CD4-positive, alpha-beta T cell treated with Interleukin-10 for 1 hour (primary cell): ENCODE measurements at regions not wholly inside any gene's neighbourhood (a gene's known extent, or its start where the extent isn't known, plus 50 kb on each side); places are given as distances from the start of the nearest gene placed in this dataset.

ENCODE experiments used
- DNase-seq: peaks from one replicate; pipeline ENCODE4 v3.0.0-alpha.2; 2020

DNA sequence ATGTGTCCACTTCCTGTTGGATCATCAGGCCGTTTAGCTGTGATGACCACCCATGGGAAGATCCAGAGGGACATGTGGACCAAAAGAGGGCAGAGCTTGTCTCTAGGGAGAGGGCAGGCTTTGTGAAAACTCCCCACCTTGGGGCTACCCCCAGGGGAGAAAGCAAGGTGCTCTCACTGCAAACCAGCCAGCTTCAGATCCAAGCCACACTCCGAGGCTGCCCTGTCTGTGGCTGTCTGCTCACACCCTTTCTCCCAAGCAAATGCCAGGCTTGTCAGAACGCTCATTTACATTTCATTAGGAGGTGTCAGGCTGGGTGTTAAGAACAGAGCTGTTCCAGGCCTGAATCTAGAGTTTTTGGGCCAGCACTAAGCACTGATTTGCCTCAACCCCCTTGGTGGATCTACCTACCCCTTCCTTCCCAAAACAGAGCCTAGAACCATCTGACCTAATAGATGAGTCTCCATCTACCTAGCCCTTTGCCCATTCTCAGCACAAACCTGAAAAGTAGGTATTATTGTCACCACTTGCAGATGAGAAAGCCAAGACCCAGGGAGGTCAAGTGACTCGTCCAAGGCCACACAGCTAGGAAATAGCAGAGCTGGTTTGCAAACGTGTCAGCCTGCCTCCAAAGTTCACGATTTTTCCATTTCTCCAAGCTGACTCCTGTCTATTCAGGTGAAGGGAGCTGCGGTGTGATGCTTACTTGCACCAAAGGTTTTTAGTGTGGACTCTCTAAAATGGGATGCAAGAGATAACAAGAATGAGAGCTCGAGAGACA is 130.9 kb downstream of the EMX2 start:
- DNase-seq: no peak

DNA sequence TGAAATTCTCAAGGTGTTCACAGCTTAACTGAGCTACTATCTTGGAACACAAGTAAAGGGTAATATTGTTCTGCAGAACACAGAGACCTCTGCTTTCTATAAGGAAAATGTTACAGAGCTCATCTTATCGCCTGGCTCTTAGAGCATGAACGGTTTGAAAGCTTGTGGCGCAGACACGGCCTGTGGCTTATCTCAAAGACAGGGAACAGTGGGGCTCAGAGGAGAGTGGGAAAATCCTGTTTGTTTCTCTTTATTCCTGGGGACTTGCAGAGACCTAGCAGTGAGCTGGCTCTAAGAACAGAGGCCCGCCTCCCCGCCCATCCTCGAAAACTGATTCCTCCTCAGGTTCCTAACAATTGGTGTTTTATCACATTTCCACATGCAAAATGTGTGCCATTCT is 131.7 kb downstream of the EMX2 start:
- DNase-seq: no peak

DNA sequence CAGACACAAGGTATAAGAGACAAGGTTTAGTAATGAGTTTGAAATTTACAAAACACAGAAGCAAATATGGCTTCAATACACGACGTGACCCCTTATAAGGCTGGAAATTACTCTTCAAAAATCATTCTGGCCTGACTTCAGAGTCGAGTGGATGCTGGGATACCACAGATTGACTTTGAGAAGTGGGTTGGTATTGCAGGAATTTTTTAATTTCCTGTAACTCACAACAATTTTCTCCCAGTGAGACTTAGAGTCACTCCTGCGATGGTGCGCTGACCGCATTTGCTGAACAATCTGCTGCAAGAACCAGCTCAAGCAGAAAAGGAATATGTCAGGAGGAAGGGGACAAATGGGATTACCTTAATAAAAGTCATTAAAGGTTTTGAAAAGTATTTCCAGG is 132.1 kb downstream of the EMX2 start:
- DNase-seq: no peak

DNA sequence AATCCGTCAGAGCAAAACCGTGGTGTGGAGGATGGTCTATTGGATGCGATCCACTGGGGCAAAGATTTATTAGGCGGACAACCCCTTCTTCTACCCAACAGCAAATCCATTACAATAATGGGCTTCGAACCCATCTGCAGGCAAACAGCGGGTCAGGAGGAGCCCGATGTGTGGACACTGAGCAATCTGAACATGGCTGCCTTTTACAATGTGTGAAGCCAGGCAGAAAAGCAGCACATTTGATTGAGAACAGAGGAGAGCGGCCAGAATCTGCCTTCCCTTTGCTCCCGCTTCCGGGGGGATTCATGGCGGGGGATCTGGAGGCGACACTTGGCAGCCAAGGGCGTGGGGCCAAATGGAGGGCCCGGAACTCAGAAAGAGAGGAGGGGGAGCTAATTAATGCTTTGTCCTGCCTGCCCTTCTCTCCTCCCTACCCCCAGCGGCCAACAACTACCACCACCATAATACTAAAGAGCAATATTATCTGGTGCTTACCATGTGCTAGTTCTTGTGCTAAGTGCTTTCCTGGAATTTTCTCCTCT is 133.0 kb downstream of the EMX2 start:
- DNase-seq: no peak

GRCh38 chr10:117677239-117677638 is 134.7 kb downstream of the EMX2 start:
- no peak for DNase-seq

- DNase-seq: no peak
These were observed 135.4 kb downstream of the EMX2 start for GRCh38 chr10:117677890-117678500.

DNA sequence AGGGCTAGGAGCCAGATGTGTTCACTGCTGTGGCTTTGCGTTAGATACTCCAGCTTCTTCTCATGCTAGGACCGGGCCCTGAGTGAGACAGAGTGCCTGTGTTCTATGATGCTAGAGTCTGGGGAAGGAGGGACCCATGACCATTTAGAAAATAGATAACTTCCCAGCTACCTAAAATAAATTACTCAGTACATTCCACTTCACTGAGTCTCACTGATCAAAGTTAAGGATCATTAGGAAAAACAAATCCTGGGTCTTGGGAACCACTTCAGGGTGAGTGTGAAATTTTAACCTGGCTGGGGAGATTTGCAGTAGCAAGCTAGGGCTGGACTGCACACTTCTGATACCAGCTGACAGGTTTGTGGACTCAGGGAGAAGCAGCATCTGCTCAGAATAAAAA is 138.1 kb downstream of the EMX2 start:
- DNase-seq: no peak

GRCh38 chr10:117681104-117681503 is 138.6 kb downstream of the EMX2 start:
- no peak for DNase-seq

DNA sequence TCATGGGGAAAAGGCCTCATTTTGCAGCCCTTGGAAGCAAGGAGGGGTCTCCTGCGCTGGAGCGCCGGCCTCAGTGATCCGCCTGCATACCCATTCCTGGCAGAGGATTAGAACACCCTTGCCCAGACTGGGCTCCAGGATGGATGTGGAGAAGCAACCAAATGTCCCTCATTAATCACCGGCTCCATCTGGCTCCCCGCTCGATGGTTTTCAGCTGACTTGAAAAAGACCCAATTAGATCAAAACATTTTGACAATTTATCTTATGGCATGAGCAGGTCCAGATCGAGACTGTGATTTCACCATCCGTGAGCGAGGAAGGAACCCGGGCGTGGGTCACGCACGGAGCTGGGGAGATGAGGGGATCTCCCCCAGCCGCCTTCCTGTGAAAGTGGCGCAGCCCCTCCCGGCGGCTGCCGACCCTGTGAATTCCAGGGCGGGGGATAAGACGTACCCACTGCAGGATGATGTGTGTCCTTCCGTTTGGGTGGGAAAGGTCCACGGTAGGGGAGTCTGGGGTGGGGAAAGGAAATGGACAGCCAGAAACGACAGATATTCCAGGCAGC is 141.6 kb downstream of the EMX2 start:
- no peak for DNase-seq

GRCh38 chr10:117684672-117685211 is 142.2 kb downstream of the EMX2 start:
- no peak for DNase-seq

DNA sequence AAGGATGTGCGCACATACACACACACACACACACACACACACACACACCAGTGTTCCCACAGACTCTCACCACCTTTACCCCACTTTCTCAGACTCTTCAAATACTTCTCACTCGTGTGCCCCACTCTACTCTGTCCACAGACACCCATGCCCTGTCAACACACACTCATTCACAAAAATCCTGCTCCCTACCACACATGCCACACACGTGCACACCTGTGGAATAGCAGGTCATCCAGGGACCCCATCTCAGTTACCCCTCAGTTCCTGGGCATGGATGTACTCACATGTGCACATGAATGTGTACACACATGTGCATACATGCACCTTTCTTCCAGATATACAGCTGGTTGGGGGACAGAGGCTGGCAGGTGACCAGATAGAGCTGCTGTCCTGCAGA is 142.9 kb downstream of the EMX2 start:
- no peak for DNase-seq

DNA sequence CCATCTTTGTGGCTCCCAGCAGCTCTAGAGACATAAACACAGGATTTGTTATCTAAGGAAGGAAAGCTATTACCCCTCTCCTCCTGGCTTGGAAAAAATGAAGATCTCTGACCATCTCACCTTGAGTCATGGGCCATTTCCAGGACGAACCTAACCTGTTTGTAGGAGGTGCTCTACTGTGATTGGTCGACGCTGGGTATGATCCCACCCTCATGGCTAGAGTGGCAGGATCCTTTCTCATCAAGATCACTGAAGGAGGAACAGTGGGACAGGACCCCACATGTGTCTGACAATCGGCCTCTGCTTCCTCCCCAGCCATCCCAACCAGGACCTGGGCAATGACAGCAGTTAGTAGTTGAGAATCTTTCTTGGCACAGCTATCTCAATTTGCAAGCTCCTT is 144.1 kb downstream of the EMX2 start:
- DNase-seq: no peak

GRCh38 chr10:117688358-117688757 is 145.8 kb downstream of the EMX2 start:
- no peak for DNase-seq

- DNase-seq: no peak
These were observed 147.0 kb downstream of the EMX2 start for GRCh38 chr10:117689566-117689965.

DNA sequence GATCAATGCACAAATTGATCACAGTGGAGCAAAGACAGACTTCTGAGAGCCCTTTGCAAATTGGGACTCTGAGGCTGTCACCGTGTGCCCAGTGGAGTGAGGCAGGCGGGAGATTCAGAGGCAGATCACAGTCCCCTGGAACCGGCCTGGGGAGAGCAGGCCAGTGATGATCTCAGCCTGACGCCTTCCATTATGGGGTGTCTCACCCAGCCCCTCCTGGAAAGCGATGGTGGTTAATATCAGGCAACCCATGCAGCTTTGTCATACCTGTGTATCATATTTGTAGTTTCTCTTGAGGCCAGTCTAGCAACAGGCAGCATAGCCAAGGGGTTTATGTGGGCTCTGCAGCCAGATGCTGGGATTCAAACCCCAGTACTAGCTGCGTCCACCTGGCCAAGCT is 147.8 kb downstream of the EMX2 start:
- DNase-seq: no peak

- DNase-seq: no peak
These were observed 151.6 kb downstream of the EMX2 start for GRCh38 chr10:117694190-117694589.

DNA sequence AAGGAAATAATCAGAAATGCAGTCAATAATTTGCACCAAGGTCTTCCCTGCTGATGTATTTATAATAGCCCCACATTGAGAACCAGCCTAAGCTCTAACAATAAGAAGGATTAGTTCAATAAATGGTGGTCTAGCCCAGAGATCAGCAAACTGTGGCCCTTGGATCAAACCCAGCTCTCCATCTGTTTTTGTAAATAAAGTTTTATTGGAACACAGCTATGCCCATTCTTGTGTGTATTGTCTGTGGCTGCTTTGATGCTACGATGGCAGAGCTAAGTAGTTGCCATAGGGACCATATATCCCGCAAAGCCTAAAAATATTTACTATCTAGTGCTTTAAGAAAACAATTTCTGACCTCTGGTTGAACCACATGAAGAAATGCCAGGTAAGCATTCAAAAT is 154.9 kb downstream of the EMX2 start:
- DNase-seq: no peak

DNA sequence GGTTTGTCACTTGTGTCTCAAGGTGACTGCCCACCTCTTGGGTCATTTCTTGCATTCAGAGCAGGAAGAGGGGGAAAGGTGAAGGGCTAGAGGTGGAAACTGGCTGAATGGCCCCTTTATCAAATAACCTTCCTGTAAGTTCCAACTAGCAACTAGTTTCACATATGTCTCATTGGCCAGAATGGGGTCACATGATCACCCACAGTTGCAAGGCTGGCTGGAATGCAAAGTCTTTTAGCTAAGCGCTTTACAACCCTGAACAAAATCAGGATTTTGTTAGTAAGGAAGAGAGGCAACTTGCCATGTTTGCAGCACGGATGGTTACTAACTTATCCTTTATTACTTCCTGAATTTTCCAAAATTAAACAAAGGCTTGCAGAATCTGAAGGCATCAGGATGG is 156.3 kb downstream of the EMX2 start:
- DNase-seq: no peak

- DNase-seq: no peak
These were observed 157.0 kb downstream of the EMX2 start for GRCh38 chr10:117699436-117700075.

DNA sequence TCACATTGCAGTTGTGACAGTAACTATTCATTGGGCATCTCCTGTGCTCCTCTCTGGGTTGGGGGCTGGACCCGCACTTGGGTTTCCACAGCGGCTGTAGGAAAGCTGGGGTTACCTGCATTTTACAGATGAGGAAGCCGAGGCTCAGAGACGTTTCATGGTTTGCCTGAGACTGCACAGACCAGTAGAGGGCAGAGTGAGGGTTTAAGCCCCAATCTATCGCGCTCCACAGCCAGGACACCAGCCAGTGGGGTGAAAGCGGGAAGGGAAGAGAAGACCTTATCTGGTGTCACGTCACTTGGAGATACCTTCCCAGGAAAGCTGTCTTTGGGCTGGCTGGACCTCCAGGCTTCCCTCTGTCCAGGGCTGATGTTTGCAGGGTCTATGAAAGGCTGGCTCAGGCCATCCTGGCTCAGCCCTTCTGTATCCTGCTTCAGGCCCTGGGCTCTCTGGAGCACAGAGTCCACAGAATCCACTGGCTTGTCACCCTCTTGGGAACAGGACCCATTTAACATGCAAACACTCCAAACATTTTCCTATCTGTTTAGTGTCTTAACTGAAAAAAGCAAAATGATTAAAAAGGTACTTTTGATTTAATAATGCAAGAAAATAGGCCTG is 167.7 kb downstream of the EMX2 start:
- no peak for DNase-seq

GRCh38 chr10:117716889-117717288 is 174.3 kb downstream of the EMX2 start:
- DNase-seq: no peak

- DNase-seq: no peak
These were observed 176.7 kb downstream of the EMX2 start for GRCh38 chr10:117718986-117719920.
